ENCODE measurements at regions not wholly inside any gene's neighbourhood (a gene's known extent, or its start where the extent isn't known, plus 50 kb on each side); places are given as distances from the start of the nearest gene placed in this dataset.

DNA sequence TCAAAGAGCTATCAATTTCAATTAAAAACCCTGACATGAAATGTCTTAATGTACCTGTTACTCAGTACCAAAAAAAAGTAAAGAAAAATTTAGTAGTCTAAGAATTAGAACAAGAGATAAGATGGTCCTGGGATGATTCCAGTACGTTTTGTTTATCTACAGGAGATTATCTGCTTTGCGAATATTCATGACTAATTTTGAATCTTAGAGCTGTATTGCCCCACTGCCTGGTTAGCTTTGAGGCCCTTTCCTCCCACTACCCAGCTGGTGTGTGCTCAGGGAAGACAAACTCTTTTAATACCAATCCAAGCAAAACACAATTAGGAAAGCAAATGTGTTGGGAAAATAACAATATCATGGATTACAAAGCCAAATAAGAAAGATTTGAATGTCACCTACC, 263.5 kb downstream of the FOXG1 start:
- DNase-seq (ENCODE audit: low read depth) (no peak), FAIRE-seq (no peak)
- Histone ChIP-seq H3K36me3 (ENCODE audit: control insufficient read depth, insufficient read depth, low read length) (no peaks in the 10 kb centered on the region), H3K27me3 (ENCODE audit: control insufficient read depth, insufficient read depth, low read length) (no peaks in the 10 kb centered on the region), H3K4me3 (ENCODE audit: low read depth, low read length) (no peak overlapping the region)
- TF ChIP-seq, protein P1, sequence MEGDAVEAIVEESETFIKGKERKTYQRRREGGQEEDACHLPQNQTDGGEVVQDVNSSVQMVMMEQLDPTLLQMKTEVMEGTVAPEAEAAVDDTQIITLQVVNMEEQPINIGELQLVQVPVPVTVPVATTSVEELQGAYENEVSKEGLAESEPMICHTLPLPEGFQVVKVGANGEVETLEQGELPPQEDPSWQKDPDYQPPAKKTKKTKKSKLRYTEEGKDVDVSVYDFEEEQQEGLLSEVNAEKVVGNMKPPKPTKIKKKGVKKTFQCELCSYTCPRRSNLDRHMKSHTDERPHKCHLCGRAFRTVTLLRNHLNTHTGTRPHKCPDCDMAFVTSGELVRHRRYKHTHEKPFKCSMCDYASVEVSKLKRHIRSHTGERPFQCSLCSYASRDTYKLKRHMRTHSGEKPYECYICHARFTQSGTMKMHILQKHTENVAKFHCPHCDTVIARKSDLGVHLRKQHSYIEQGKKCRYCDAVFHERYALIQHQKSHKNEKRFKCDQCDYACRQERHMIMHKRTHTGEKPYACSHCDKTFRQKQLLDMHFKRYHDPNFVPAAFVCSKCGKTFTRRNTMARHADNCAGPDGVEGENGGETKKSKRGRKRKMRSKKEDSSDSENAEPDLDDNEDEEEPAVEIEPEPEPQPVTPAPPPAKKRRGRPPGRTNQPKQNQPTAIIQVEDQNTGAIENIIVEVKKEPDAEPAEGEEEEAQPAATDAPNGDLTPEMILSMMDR (IDR thresholded peaks at IDR 0.05; ENCODE audit: insufficient read depth, low read length, severe bottlenecking), result no peak

DNA sequence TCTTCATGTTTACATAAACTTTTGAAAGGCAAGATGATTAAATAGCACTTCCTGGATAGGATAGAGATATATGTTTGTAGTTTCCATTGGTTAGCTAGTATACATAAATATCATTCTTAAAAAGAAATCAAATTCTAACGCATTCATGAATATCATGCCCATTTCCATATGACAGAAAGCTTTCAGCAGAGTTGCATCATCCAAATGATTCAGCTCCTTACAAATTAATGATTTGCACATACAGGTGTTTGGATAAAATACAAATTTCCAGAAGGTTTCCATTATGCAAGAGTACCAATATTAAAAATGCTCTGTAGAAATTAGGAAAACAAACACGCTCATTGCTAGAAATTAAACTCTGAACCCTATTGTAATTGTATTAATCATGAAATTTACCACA, 264.4 kb downstream of the FOXG1 start:
- FAIRE-seq (no peak), DNase-seq (ENCODE audit: low read depth) (peak; percentile 12)
- no peaks in the 10 kb centered on the region for H3K27me3 ChIP-seq (ENCODE audit: control insufficient read depth, insufficient read depth, low read length)
- no peaks in the 10 kb centered on the region for H3K36me3 ChIP-seq (ENCODE audit: control insufficient read depth, insufficient read depth, low read length)
- TF ChIP-seq, protein P1 (IDR thresholded peaks at IDR 0.05; ENCODE audit: insufficient read depth, low read length, severe bottlenecking), result no peak
- H3K4me3 ChIP-seq (ENCODE audit: low read depth, low read length), result no peak overlapping the region

DNA sequence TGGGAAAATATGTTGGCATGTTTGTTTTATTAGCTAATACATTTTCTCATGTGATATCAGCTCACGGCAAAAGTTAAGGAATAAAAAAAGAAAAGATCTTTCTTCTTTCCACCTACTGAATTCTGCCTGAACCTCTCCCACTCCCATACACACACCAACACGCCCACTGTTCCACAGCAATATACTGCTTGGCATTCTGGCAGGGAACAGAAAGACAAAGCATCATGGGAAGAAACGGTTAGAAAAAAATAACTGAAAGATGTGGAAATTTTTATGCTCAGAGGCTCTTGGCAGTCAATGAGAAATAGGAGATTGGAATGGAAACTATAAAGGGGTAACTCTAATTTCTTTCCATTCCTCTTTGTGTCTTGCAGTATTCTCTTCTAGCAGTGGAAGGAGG, 268.5 kb downstream of the FOXG1 start:
- no peak for DNase-seq (ENCODE audit: low read depth)
- FAIRE-seq, result no peak

DNA sequence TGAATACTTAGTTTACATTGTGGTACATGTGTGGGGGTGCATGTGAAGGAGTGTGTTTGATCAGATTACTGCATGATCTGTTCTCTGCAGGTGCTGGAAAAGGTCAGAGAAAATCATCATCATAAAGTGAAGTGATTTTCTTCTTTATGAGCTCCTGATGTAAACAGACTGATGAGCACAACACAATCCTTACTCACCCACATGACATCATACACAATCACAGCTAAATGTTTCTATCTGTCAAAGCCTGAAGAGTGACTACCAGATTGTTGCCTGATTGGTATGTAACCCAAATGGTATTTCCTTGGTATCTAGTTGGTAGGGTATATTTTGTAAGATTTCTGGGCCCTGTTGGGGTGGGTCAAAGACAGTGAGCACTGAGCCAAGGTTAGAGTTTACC, 270.8 kb downstream of the FOXG1 start:
- no peaks in the 10 kb centered on the region for H3K36me3 ChIP-seq (ENCODE audit: control insufficient read depth, insufficient read depth, low read length)
- no peak overlapping the region for H3K4me3 ChIP-seq (ENCODE audit: low read depth, low read length)
- DNase-seq (ENCODE audit: low read depth) (peak; percentile 64), FAIRE-seq (no peak)
- no peaks in the 10 kb centered on the region for H3K27me3 ChIP-seq (ENCODE audit: control insufficient read depth, insufficient read depth, low read length)
- TF ChIP-seq, protein P1 (IDR thresholded peaks at IDR 0.05; ENCODE audit: insufficient read depth, low read length, severe bottlenecking), result no peak

More for the DNA sequence above, 268.5 kb downstream of the FOXG1 start:
- H3K27me3 ChIP-seq (ENCODE audit: control insufficient read depth, insufficient read depth, low read length), result no peaks in the 10 kb centered on the region
- no peak overlapping the region for H3K4me3 ChIP-seq (ENCODE audit: low read depth, low read length)
- TF ChIP-seq, protein P1 (IDR thresholded peaks at IDR 0.05; ENCODE audit: insufficient read depth, low read length, severe bottlenecking), result no peak
- no peaks in the 10 kb centered on the region for H3K36me3 ChIP-seq (ENCODE audit: control insufficient read depth, insufficient read depth, low read length)

DNA sequence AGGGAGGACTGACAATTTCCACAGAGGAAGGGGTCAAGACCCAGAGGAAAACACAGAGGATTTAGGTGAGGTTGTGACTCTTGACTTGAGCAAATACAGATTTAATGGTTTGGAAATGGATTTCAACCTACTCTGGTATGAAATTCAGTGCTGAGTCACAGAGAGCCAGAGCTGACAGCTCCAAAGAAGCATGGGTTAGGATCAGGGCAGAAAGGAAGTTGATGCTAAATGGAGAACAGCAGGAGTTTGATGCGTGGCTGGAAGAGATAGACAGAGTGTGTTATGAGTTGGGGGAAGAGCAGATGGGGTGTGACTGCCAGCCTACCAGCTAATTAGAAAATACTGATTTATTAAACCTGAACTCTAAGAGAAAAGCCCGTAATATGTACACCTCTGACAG, 272.6 kb downstream of the FOXG1 start:
- Histone ChIP-seq H3K36me3 (ENCODE audit: control insufficient read depth, insufficient read depth, low read length) (no peaks in the 10 kb centered on the region), H3K27me3 (ENCODE audit: control insufficient read depth, insufficient read depth, low read length) (no peaks in the 10 kb centered on the region), H3K4me3 (ENCODE audit: low read depth, low read length) (no peak overlapping the region)
- FAIRE-seq, result no peak
- TF ChIP-seq, protein P1 (IDR thresholded peaks at IDR 0.05; ENCODE audit: insufficient read depth, low read length, severe bottlenecking), result no peak
- peak; percentile 12 for DNase-seq (ENCODE audit: low read depth)

DNA sequence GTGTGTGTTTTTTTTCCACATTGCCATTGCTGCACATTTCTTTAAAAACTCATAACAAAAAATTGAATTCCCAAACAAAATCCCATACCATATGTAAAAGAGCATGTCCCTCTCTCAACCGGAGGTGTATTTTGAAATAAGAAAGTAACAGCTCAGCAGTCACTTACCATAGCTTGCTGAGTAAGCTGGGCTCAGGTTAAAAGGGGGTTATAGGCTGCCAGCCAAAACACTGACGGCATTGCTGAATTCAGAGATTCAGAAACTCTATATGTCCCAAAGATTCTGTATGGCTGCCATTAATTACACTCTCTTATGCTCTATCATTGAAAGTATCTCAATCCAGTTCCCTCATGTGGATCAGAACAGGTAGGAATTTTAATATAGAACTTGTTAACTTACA, 276.0 kb downstream of the FOXG1 start:
- DNase-seq (ENCODE audit: low read depth) (no peak), FAIRE-seq (no peak)
- H3K27me3 ChIP-seq (ENCODE audit: control insufficient read depth, insufficient read depth, low read length), result no peaks in the 10 kb centered on the region
- H3K36me3 ChIP-seq (ENCODE audit: control insufficient read depth, insufficient read depth, low read length), result no peaks in the 10 kb centered on the region
- H3K4me3 ChIP-seq (ENCODE audit: low read depth, low read length), result no peak overlapping the region
- TF ChIP-seq, protein P1 (IDR thresholded peaks at IDR 0.05; ENCODE audit: insufficient read depth, low read length, severe bottlenecking), result no peak
